ENCODE measurements at regions not wholly inside any gene's neighbourhood (a gene's known extent, or its start where the extent isn't known, plus 50 kb on each side); places are given as distances from the start of the nearest gene placed in this dataset.

- Histone ChIP-seq H3K4me3 (no peak overlapping the region), H3K27ac (no peak overlapping the region), H3K4me1 (no peaks in the 10 kb centered on the region), H3K27me3 (no peaks in the 10 kb centered on the region), H3K9me3 (no peaks in the 10 kb centered on the region), H3K36me3 (no peaks in the 10 kb centered on the region)
- intact Hi-C loops (cut with DNase I; ENCODE audit: low total_unique reads): no loop called here
- DNase-seq (no peak), ATAC-seq (no peak)
- in situ Hi-C loops (cut with MboI; ENCODE audit: low sequenced_read_pairs in 4 of 4): no loop called here
- TF ChIP-seq CTCF (IDR thresholded peaks at IDR 0.05 in 4 of 5, conservative IDR thresholded peaks at IDR 0.05 in 1 of 5): no peak
- TF ChIP-seq POLR2A (IDR thresholded peaks at IDR 0.05): no peak
These were observed 1292.2 kb upstream of the TMPRSS15 start for GRCh38 chr21:19695796-19696195.

- Histone ChIP-seq H3K4me3 (no peak overlapping the region), H3K4me1 (no peaks in the 10 kb centered on the region), H3K27ac (no peak overlapping the region), H3K9me3 (no peaks in the 10 kb centered on the region), H3K36me3 (no peaks in the 10 kb centered on the region), H3K27me3 (no peaks in the 10 kb centered on the region)
- in situ Hi-C loops (cut with MboI; ENCODE audit: low sequenced_read_pairs in 4 of 4) (no loop called here), intact Hi-C loops (cut with DNase I; ENCODE audit: low total_unique reads) (no loop called here)
- no peak for ATAC-seq
- TF ChIP-seq CTCF (IDR thresholded peaks at IDR 0.05 in 4 of 5, conservative IDR thresholded peaks at IDR 0.05 in 1 of 5) (no peak), POLR2A (IDR thresholded peaks at IDR 0.05) (no peak)
- DNase-seq: no peak
These were observed 1296.9 kb upstream of the TMPRSS15 start for GRCh38 chr21:19700476-19700875.

- DNase-seq: no peak
- intact Hi-C loops (cut with DNase I; ENCODE audit: low total_unique reads) (no loop called here), in situ Hi-C loops (cut with MboI; ENCODE audit: low sequenced_read_pairs in 4 of 4) (no loop called here)
- Histone ChIP-seq H3K9me3 (no peaks in the 10 kb centered on the region), H3K27me3 (no peaks in the 10 kb centered on the region), H3K36me3 (no peaks in the 10 kb centered on the region), H3K4me3 (no peak overlapping the region), H3K27ac (no peak overlapping the region), H3K4me1 (no peaks in the 10 kb centered on the region)
- no peak for TF ChIP-seq POLR2A (IDR thresholded peaks at IDR 0.05)
- no peak for TF ChIP-seq CTCF (IDR thresholded peaks at IDR 0.05 in 4 of 5, conservative IDR thresholded peaks at IDR 0.05 in 1 of 5)
- ATAC-seq: no peak
These were observed 1295.5 kb upstream of the NCAM2 start for GRCh38 chr21:19702726-19703125.

GRCh38 chr21:19704832-19705231, 1293.4 kb upstream of the NCAM2 start:
- in situ Hi-C loops (cut with MboI; ENCODE audit: low sequenced_read_pairs in 4 of 4) (no loop called here), intact Hi-C loops (cut with DNase I; ENCODE audit: low total_unique reads) (no loop called here)
- Histone ChIP-seq H3K27me3 (no peaks in the 10 kb centered on the region), H3K27ac (no peak overlapping the region), H3K4me3 (no peak overlapping the region), H3K36me3 (no peaks in the 10 kb centered on the region), H3K9me3 (no peaks in the 10 kb centered on the region), H3K4me1 (no peaks in the 10 kb centered on the region)
- TF ChIP-seq CTCF (IDR thresholded peaks at IDR 0.05 in 4 of 5, conservative IDR thresholded peaks at IDR 0.05 in 1 of 5) (no peak), POLR2A (IDR thresholded peaks at IDR 0.05) (no peak)
- no peak for ATAC-seq
- no peak for DNase-seq

GRCh38 chr21:19712441-19712840, 1285.8 kb upstream of the NCAM2 start:
- H3K36me3 ChIP-seq: no peaks in the 10 kb centered on the region
- TF ChIP-seq CTCF (IDR thresholded peaks at IDR 0.05 in 4 of 5, conservative IDR thresholded peaks at IDR 0.05 in 1 of 5): no peak
- no peak for TF ChIP-seq POLR2A (IDR thresholded peaks at IDR 0.05)
- ATAC-seq: no peak
- no peaks in the 10 kb centered on the region for H3K27me3 ChIP-seq
- no peak overlapping the region for H3K4me3 ChIP-seq
- in situ Hi-C loops (cut with MboI; ENCODE audit: low sequenced_read_pairs in 4 of 4): no loop called here
- H3K9me3 ChIP-seq: no peaks in the 10 kb centered on the region
- DNase-seq: no peak
- H3K4me1 ChIP-seq: no peaks in the 10 kb centered on the region
- no peak overlapping the region for H3K27ac ChIP-seq
- intact Hi-C loops (cut with DNase I; ENCODE audit: low total_unique reads): no loop called here

Data from gastrocnemius medialis (tissue), 4 donors.